H1 (cell line): ENCODE measurements at regions not wholly inside any gene's neighbourhood (a gene's known extent, or its start where the extent isn't known, plus 50 kb on each side); places are given as distances from the start of the nearest gene placed in this dataset.

Experiments used
- TF ChIP-seq, protein P1 (sequence below): fragments of 300-600 bp; sonication (generic); IDR thresholded peaks from 2 replicates; pipeline ENCODE4 v1.7.1; 2012; ENCODE audit warnings: low read length, moderate library complexity, mild to moderate bottlenecking, inconsistent platforms; ENCODE audit not compliant: insufficient replicate concordance

DNA sequence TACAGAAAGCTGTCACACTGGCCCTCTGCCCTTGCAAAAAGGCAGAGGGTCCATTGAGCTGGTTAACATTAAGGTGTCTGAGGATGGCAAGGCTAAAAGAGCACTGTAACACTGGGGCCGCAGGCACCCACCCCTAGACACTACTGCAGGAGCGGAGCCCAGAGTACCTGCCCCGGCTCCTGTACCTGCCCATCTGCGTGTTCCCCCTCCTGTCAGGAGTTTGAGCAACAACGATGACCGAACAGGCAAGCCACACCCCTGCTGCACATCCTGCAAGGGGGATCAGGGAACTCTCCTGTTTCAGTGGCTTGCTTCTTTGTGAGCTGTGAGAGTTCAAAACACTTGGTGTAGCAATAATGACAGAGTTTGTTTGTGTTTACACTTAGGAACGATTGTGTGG, 117.4 kb upstream of the STARD13 start (continued):
- TF ChIP-seq, protein P1, sequence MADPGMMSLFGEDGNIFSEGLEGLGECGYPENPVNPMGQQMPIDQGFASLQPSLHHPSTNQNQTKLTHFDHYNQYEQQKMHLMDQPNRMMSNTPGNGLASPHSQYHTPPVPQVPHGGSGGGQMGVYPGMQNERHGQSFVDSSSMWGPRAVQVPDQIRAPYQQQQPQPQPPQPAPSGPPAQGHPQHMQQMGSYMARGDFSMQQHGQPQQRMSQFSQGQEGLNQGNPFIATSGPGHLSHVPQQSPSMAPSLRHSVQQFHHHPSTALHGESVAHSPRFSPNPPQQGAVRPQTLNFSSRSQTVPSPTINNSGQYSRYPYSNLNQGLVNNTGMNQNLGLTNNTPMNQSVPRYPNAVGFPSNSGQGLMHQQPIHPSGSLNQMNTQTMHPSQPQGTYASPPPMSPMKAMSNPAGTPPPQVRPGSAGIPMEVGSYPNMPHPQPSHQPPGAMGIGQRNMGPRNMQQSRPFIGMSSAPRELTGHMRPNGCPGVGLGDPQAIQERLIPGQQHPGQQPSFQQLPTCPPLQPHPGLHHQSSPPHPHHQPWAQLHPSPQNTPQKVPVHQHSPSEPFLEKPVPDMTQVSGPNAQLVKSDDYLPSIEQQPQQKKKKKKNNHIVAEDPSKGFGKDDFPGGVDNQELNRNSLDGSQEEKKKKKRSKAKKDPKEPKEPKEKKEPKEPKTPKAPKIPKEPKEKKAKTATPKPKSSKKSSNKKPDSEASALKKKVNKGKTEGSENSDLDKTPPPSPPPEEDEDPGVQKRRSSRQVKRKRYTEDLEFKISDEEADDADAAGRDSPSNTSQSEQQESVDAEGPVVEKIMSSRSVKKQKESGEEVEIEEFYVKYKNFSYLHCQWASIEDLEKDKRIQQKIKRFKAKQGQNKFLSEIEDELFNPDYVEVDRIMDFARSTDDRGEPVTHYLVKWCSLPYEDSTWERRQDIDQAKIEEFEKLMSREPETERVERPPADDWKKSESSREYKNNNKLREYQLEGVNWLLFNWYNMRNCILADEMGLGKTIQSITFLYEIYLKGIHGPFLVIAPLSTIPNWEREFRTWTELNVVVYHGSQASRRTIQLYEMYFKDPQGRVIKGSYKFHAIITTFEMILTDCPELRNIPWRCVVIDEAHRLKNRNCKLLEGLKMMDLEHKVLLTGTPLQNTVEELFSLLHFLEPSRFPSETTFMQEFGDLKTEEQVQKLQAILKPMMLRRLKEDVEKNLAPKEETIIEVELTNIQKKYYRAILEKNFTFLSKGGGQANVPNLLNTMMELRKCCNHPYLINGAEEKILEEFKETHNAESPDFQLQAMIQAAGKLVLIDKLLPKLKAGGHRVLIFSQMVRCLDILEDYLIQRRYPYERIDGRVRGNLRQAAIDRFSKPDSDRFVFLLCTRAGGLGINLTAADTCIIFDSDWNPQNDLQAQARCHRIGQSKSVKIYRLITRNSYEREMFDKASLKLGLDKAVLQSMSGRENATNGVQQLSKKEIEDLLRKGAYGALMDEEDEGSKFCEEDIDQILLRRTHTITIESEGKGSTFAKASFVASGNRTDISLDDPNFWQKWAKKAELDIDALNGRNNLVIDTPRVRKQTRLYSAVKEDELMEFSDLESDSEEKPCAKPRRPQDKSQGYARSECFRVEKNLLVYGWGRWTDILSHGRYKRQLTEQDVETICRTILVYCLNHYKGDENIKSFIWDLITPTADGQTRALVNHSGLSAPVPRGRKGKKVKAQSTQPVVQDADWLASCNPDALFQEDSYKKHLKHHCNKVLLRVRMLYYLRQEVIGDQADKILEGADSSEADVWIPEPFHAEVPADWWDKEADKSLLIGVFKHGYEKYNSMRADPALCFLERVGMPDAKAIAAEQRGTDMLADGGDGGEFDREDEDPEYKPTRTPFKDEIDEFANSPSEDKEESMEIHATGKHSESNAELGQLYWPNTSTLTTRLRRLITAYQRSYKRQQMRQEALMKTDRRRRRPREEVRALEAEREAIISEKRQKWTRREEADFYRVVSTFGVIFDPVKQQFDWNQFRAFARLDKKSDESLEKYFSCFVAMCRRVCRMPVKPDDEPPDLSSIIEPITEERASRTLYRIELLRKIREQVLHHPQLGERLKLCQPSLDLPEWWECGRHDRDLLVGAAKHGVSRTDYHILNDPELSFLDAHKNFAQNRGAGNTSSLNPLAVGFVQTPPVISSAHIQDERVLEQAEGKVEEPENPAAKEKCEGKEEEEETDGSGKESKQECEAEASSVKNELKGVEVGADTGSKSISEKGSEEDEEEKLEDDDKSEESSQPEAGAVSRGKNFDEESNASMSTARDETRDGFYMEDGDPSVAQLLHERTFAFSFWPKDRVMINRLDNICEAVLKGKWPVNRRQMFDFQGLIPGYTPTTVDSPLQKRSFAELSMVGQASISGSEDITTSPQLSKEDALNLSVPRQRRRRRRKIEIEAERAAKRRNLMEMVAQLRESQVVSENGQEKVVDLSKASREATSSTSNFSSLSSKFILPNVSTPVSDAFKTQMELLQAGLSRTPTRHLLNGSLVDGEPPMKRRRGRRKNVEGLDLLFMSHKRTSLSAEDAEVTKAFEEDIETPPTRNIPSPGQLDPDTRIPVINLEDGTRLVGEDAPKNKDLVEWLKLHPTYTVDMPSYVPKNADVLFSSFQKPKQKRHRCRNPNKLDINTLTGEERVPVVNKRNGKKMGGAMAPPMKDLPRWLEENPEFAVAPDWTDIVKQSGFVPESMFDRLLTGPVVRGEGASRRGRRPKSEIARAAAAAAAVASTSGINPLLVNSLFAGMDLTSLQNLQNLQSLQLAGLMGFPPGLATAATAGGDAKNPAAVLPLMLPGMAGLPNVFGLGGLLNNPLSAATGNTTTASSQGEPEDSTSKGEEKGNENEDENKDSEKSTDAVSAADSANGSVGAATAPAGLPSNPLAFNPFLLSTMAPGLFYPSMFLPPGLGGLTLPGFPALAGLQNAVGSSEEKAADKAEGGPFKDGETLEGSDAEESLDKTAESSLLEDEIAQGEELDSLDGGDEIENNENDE, result no peak
